Body of pancreas (tissue), 4 donors: ENCODE measurements at regions not wholly inside any gene's neighbourhood (a gene's known extent, or its start where the extent isn't known, plus 50 kb on each side); places are given as distances from the start of the nearest gene placed in this dataset.

ENCODE experiments used
- ATAC-seq: fragments of 150-250 bp; one replicate; pipeline ENCODE4 v1.9.1; 2016
- DNase-seq, 4 donors: peaks; one replicate each; pipeline ENCODE4 v3.0.0-alpha.2; 2019
- H3K27ac ChIP-seq, 4 donors: fragments of 200-600 bp; sonication (generic); 1 replicate in 3 of 4; 2 replicates in 1 of 4; pipeline versions ENCODE4 v1.5.1 to v1.6.1; 2016 to 2019; ENCODE audit warnings: mild to moderate bottlenecking in 1 of 4, mixed read lengths in 1 of 4, moderate library complexity in 1 of 4
- H3K27me3 ChIP-seq, 2 donors: fragments of 200-600 bp; sonication (generic); one replicate each; pipeline ENCODE4 v1.6.0; 2016; ENCODE audit warnings: mild to moderate bottlenecking in 1 of 2
- H3K36me3 ChIP-seq, 2 donors: fragments of 200-600 bp; sonication (generic); replicated peaks in 1 of 2; 2 replicates each; pipeline ENCODE4 v1.5.1; 2016; ENCODE audit warnings: low read depth in 2 of 2; ENCODE audit not compliant: insufficient read depth in 1 of 2
- H3K4me1 ChIP-seq: fragments of 200-600 bp; sonication (generic); one replicate; pipeline ENCODE4 v1.6.0; 2016
- H3K4me3 ChIP-seq, 2 donors: fragments of 200-600 bp; sonication (generic); 1 replicate in 1 of 2; 2 replicates in 1 of 2; pipeline ENCODE4 v1.5.1; 2016 to 2019
- H3K9me3 ChIP-seq, 3 donors: fragments of 200-600 bp; sonication (generic); 1 replicate in 2 of 3; 2 replicates in 1 of 3; pipeline ENCODE4 v1.5.1; 2016
- CTCF ChIP-seq, 7 experiments: fragments of 450-650 bp in 4 of 7; fragments of 200-600 bp in 3 of 7; sonication (generic) in 3 of 7; IDR thresholded peaks; one replicate each; pipeline ENCODE4 v1.5.1; 2016 to 2019; ENCODE audit warnings: antibody characterized with exemption in 7 of 7
- POLR2A ChIP-seq, 3 donors: fragments of 450-650 bp; IDR thresholded peaks; one replicate each; pipeline ENCODE4 v1.6.1; 2016; ENCODE audit warnings: antibody characterized with exemption in 3 of 3, mild to moderate bottlenecking in 2 of 3
- WGBS, 2 donors: methylation state at CpG; one replicate each; pipeline ENCODE4 v1.1.5; 2017; 5-methylcytosine and 5-hydroxymethylcytosine counted together
- intact Hi-C: fragments of 100-400 bp; cut with DNase I; formaldehyde crosslinking; loops from one replicate; pipeline ENCODE4 v1.15.1; 2023

GRCh38 chr11:70819022-70819421, 420.7 kb downstream of the CTTN start:
- no peaks in the 10 kb centered on the region for H3K4me1 ChIP-seq
- DNase-seq (no peak), ATAC-seq (no peak)
- no peak overlapping the region for H3K4me3 ChIP-seq
- no peak overlapping the region for H3K27ac ChIP-seq
- no peaks in the 10 kb centered on the region for H3K9me3 ChIP-seq
- H3K36me3 ChIP-seq: no peaks in the 10 kb centered on the region
- TF ChIP-seq POLR2A (IDR thresholded peaks at IDR 0.05) (no peak), CTCF (IDR thresholded peaks at IDR 0.05) (no peak)
- 72 to 78% methylated on average over 11 to 15 of the region's 15 CpGs for WGBS, 2 donors
- H3K27me3 ChIP-seq: no peaks in the 10 kb centered on the region
- intact Hi-C loops: loop anchor here (10.0 kb wide), 1 partner anchor 596 kb away; no protein-coding TSS in a partner anchor

DNA sequence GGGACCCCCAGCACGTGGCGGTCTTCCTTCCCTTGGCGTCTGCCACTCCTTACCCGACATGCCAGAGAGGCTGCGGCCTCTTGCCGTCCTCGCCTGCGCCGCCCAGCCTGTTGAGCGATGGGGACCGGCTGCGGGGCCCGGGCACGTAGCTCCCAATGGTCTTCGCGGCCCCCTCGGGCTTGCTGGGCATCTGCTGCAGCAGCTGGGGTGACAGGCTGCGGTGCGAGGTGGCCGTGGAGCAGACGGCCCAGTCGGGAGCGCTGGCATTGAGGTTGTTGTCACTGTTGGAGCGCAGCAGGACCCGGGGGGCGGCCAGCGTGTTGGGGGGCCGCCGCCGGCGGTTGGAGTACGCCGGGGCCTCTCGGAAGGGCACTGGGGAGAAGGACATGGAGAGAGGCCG, 422.0 kb downstream of the CTTN start:
- intact Hi-C loops: no loop called here
- no peak for ATAC-seq
- DNase-seq: no peak

GRCh38 chr11:70820712-70821111, 422.4 kb downstream of the CTTN start:
- WGBS, 2 donors: 92 to 93% methylated on average over 9 to 14 of the region's 14 CpGs
- intact Hi-C loops: no loop called here

More for the DNA sequence above, 422.0 kb downstream of the CTTN start:
- no peaks in the 10 kb centered on the region for H3K36me3 ChIP-seq
- H3K27me3 ChIP-seq: no peaks in the 10 kb centered on the region
- TF ChIP-seq POLR2A (IDR thresholded peaks at IDR 0.05) (no peak), CTCF (IDR thresholded peaks at IDR 0.05) (no peak)
- H3K9me3 ChIP-seq: no peaks in the 10 kb centered on the region
- H3K27ac ChIP-seq: no peak overlapping the region
- no peak overlapping the region for H3K4me3 ChIP-seq
- WGBS, 2 donors: 91 to 93% methylated on average over 19 to 22 of the region's 35 CpGs
- H3K4me1 ChIP-seq: no peaks in the 10 kb centered on the region

DNA sequence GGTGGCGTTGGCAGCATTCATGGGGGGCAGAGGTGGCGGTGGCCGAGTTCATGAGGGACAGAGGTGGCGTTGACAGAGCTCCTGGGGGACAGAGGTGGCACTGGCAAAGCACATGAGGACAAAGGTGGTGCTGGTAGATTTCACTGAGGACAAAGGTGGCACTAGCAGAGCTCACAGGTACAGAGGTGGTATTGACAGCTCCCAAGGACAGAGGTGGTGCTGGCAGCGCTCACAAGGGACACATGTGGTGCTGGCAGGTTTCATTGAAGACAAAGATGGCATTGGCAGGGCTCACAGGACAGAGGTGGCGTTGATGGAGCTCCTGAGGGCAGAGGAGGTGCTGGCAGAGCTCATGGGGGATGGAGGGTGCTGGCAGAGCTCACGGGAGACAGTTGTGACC, 425.4 kb downstream of the CTTN start:
- H3K27me3 ChIP-seq: no peaks in the 10 kb centered on the region
- WGBS, 2 donors: 92% methylated on average over 7 of the region's 7 CpGs
- intact Hi-C loops: no loop called here

More at GRCh38 chr11:70820712-70821111, 422.4 kb downstream of the CTTN start:
- DNase-seq: no peak
- H3K4me3 ChIP-seq: no peak overlapping the region
- no peaks in the 10 kb centered on the region for H3K9me3 ChIP-seq
- TF ChIP-seq POLR2A (IDR thresholded peaks at IDR 0.05) (no peak), CTCF (IDR thresholded peaks at IDR 0.05) (no peak)
- H3K36me3 ChIP-seq: no peaks in the 10 kb centered on the region
- no peaks in the 10 kb centered on the region for H3K4me1 ChIP-seq
- H3K27ac ChIP-seq: no peak overlapping the region
- H3K27me3 ChIP-seq: no peaks in the 10 kb centered on the region
- ATAC-seq: no peak

More for the DNA sequence above, 425.4 kb downstream of the CTTN start:
- H3K36me3 ChIP-seq: no peaks in the 10 kb centered on the region
- ATAC-seq (no peak), DNase-seq (no peak)
- no peak overlapping the region for H3K27ac ChIP-seq
- peaks cover 6% of the 10 kb centered on the region for H3K4me1 ChIP-seq
- no peaks in the 10 kb centered on the region for H3K9me3 ChIP-seq
- H3K4me3 ChIP-seq: no peak overlapping the region
- no peak for TF ChIP-seq CTCF (IDR thresholded peaks at IDR 0.05)
- TF ChIP-seq POLR2A (IDR thresholded peaks at IDR 0.05): no peak
